Esophagus mucosa (tissue), 1 donor: ENCODE measurements at regions not wholly inside any gene's neighbourhood (a gene's known extent, or its start where the extent isn't known, plus 50 kb on each side); places are given as distances from the start of the nearest gene placed in this dataset.
"Not testable (repeated sequence)": the region's sequence is repeated elsewhere in the genome, so short reads cannot be mapped to it uniquely, and the experiment has no call there.

Source experiments
- ATAC-seq: fragments of 200-7000 bp; cut with Tn5 transposase; one replicate; pipeline ENCODE4 v1.9.1; 2020
- donor health status: DM: yes; HTN: yes; CAD: no.

- ATAC-seq: no peak
These were observed 447.3 kb downstream of the XIRP2 start for GRCh38 chr2:167335541-167335992.

- no peak for ATAC-seq
These were observed 446.0 kb downstream of the XIRP2 start for GRCh38 chr2:167334146-167334742.

- no peak for ATAC-seq
These were observed 445.0 kb downstream of the XIRP2 start for GRCh38 chr2:167333245-167333644.

GRCh38 chr2:167332358-167332757, 444.1 kb downstream of the XIRP2 start:
- ATAC-seq: no peak

- ATAC-seq: no peak
These were observed 443.5 kb downstream of the XIRP2 start for GRCh38 chr2:167331636-167332232.

- not testable (repeated sequence) for ATAC-seq
These were observed 440.5 kb downstream of the XIRP2 start for GRCh38 chr2:167328808-167329207.

GRCh38 chr2:167322795-167323194, 434.5 kb downstream of the XIRP2 start:
- no peak for ATAC-seq

- ATAC-seq: no peak
These were observed 430.3 kb downstream of the XIRP2 start for GRCh38 chr2:167318581-167318980.

- ATAC-seq: no peak
These were observed 422.2 kb downstream of the XIRP2 start for GRCh38 chr2:167310442-167310841.
